ENCODE measurements at regions not wholly inside any gene's neighbourhood (a gene's known extent, or its start where the extent isn't known, plus 50 kb on each side); places are given as distances from the start of the nearest gene placed in this dataset.

GRCh38 chr15:38740206-38740605 is 175.6 kb upstream of the RASGRP1 start:
- H3K9me3 ChIP-seq (ENCODE audit: low read length): no peaks in the 10 kb centered on the region
- H3K36me3 ChIP-seq (ENCODE audit: insufficient read depth, low read length): no peaks in the 10 kb centered on the region
- H4K20me1 ChIP-seq (ENCODE audit: insufficient read depth): no peaks in the 10 kb centered on the region
- H3K4me3 ChIP-seq (ENCODE audit: low read length): no peak overlapping the region
- no peak overlapping the region for H3K9ac ChIP-seq (ENCODE audit: low read length)
- H3K79me2 ChIP-seq (replicated peaks; ENCODE audit: insufficient read depth, low read length): no peaks in the 10 kb centered on the region
- no peaks in the 10 kb centered on the region for H3K27me3 ChIP-seq (ENCODE audit: insufficient read depth, low read depth, low read length)
- TF ChIP-seq REST (IDR thresholded peaks at IDR 0.05; ENCODE audit: borderline replicate concordance): no peak
- TF ChIP-seq POLR2AphosphoS5 (IDR thresholded peaks at IDR 0.05): no peak
- no peak for TF ChIP-seq SMC3 (conservative IDR thresholded peaks at IDR 0.05; ENCODE audit: poor library complexity)
- no peak for TF ChIP-seq EP300 (conservative IDR thresholded peaks at IDR 0.05; ENCODE audit: poor library complexity, severe bottlenecking)
- TF ChIP-seq RAD21 (conservative IDR thresholded peaks at IDR 0.05): no peak
- no peak for TF ChIP-seq MXI1 (conservative IDR thresholded peaks at IDR 0.05; ENCODE audit: poor library complexity, severe bottlenecking)
- TF ChIP-seq EZH2 (IDR thresholded peaks at IDR 0.05; ENCODE audit: borderline replicate concordance, insufficient read depth, low read length, poor library complexity, severe bottlenecking): no peak
- no peak for TF ChIP-seq TAF1 (IDR thresholded peaks at IDR 0.05; ENCODE audit: low read depth)
- TF ChIP-seq CTCF (IDR thresholded peaks at IDR 0.05; ENCODE audit: poor library complexity, severe bottlenecking): no peak
- no peak overlapping the region for H3K4me2 ChIP-seq (ENCODE audit: low read length)
- no peaks in the 10 kb centered on the region for H3K9me2 ChIP-seq (ENCODE audit: insufficient read depth, low read length)
- no peak overlapping the region for H2AFZ ChIP-seq (ENCODE audit: low read depth, low read length)
- H3K27ac ChIP-seq (ENCODE audit: low read length): no peak overlapping the region
- H3F3A ChIP-seq (ENCODE audit: insufficient read depth, low read length, poor library complexity, severe bottlenecking): no peaks in the 10 kb centered on the region

GRCh38 chr15:38743147-38743546 is 178.5 kb upstream of the RASGRP1 start:
- no peaks in the 10 kb centered on the region for H3F3A ChIP-seq (ENCODE audit: insufficient read depth, low read length, poor library complexity, severe bottlenecking)
- no peak overlapping the region for H3K4me2 ChIP-seq (ENCODE audit: low read length)
- no peaks in the 10 kb centered on the region for H3K36me3 ChIP-seq (ENCODE audit: insufficient read depth, low read length)
- H4K20me1 ChIP-seq (ENCODE audit: insufficient read depth): no peaks in the 10 kb centered on the region
- H3K79me2 ChIP-seq (replicated peaks; ENCODE audit: insufficient read depth, low read length): no peaks in the 10 kb centered on the region
- H3K4me3 ChIP-seq (ENCODE audit: low read length): no peak overlapping the region
- no peak overlapping the region for H3K27ac ChIP-seq (ENCODE audit: low read length)
- TF ChIP-seq EZH2 (IDR thresholded peaks at IDR 0.05; ENCODE audit: borderline replicate concordance, insufficient read depth, low read length, poor library complexity, severe bottlenecking) (no peak), POLR2AphosphoS5 (IDR thresholded peaks at IDR 0.05) (no peak), TAF1 (IDR thresholded peaks at IDR 0.05; ENCODE audit: low read depth) (no peak), MXI1 (conservative IDR thresholded peaks at IDR 0.05; ENCODE audit: poor library complexity, severe bottlenecking) (no peak), EP300 (conservative IDR thresholded peaks at IDR 0.05; ENCODE audit: poor library complexity, severe bottlenecking) (no peak), RAD21 (conservative IDR thresholded peaks at IDR 0.05) (no peak), CTCF (IDR thresholded peaks at IDR 0.05; ENCODE audit: poor library complexity, severe bottlenecking) (no peak), REST (IDR thresholded peaks at IDR 0.05; ENCODE audit: borderline replicate concordance) (no peak)
- H3K9ac ChIP-seq (ENCODE audit: low read length): no peak overlapping the region
- no peaks in the 10 kb centered on the region for H3K9me2 ChIP-seq (ENCODE audit: insufficient read depth, low read length)
- no peak overlapping the region for H2AFZ ChIP-seq (ENCODE audit: low read depth, low read length)
- H3K9me3 ChIP-seq (ENCODE audit: low read length): no peaks in the 10 kb centered on the region
- H3K27me3 ChIP-seq (ENCODE audit: insufficient read depth, low read depth, low read length): no peaks in the 10 kb centered on the region
